Midbrain (tissue), 1 donor: ENCODE measurements at regions not wholly inside any gene's neighbourhood (a gene's known extent, or its start where the extent isn't known, plus 50 kb on each side); places are given as distances from the start of the nearest gene placed in this dataset.
A peak's percentile ranks its signal among the peaks of the same experiment; 100 is the strongest.

Experiments
- DNase-seq: peaks from one replicate; lab custom pipeline; 2025; lab: John Stamatoyannopoulos, UW

- peak; percentile 88 for DNase-seq
Measured at GRCh38 chr9:693201-694091, 148.1 kb upstream of the DMRT1 start.

DNA sequence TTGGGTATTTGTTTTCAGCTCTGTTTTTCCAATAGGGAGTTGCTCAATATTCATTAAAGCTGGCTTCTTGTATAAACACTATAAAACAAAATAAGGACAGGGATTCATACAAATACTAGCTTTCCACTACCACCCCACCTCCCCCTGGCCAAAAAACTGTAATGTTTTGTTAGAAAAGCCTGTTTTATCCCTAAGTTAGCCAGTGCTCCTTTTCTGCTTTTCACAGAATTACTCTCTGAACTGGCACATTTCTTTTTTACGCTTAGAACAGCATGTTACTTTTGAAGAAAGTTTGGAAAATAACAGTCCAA, 147.4 kb upstream of the DMRT1 start:
- DNase-seq: peak; percentile 89

- peak; percentile 89 for DNase-seq
Measured at GRCh38 chr9:694403-695154, 146.9 kb upstream of the DMRT1 start.

GRCh38 chr9:695252-695651, 146.2 kb upstream of the DMRT1 start:
- no peak for DNase-seq

DNA sequence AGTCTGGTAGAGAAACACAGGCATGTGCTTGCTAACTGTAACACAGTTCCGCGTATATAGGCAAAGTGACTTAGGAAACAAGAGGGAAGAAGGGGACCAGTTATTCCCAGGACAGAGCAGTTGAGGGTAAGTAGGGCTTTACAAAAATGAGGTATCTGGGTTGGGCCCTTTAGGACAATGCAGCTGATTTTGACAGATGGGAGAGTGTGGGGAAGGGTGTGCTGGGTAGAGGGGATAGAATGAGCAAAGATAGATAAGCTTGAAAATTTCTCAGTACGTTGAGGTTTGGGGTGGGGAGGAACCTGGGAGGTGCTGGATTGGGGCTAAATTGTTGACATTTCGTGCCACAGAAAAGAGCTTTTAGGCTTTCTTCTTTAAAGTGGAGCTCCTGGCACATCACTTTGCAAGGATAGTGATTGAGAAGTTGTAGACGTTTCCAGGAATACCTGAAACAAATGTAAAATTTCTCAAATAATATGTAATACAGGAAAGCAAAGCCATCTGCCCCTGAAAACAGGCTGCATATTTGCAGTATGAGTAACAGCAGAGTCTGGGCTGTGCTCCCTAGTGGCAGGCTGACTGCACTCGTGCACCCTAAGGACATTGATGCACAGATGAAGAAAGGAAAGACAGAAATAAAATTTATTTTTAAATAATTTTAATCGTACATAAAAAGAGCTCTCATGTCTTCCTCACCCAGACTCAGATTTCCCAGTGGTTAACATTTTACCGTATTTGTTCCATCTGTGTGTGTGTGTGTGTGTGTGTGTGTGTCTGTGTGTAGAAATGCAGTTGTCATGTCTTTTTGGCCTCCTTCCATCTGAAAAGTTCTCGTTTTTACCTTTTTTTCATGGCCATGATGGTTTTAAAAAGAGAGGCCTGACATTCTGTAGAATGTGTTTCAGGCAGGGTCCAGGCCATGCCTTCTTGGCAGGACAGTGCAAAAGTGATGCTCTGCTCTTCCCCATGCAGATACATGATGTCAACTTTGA, 144.9 kb upstream of the DMRT1 start:
- DNase-seq: peak; percentile 59

- DNase-seq: no peak
Measured at GRCh38 chr9:698276-698675, 143.2 kb upstream of the DMRT1 start.

DNA sequence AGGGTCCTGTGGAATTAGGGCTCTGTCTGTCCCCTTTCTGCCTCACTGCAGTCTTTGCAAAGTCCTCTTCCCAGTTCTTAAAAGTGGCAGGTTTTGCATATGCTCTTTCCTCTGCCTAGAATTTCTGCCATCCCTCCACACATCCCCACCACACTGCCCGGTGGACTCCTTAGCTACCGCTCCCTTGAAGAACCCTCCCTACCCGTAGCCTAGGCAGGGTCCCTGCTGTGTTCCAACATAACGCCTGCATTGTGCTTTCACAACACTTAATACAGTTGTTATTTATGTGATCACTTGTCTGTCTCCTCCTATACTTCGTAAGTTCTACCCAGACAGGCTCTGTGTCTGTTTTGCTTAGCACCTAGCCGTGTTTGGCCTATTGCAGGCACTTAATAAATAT, 142.5 kb upstream of the DMRT1 start:
- DNase-seq: no peak

DNA sequence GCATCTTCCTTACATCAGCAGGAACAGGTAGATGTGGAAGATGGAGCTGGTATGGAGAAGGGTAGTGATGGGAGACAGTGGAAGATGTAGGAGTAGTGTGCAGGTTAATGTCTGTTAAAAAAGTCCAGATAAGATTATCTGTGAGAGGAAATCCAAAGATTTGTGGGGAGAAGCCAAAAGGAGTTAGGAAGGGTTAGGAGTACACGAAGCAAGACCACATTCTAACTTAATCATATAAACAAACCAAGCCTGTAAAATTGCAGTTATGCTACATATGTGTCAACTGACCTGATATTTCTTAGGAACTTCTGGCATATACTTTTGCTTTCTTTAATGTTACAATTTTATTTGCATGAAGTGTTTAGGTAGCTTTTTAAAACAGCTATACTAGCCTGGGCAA, 142.1 kb upstream of the DMRT1 start:
- DNase-seq: no peak

- DNase-seq: no peak
Measured at GRCh38 chr9:700365-701282, 140.9 kb upstream of the DMRT1 start.

GRCh38 chr9:703392-703791, 138.1 kb upstream of the DMRT1 start:
- no peak for DNase-seq

GRCh38 chr9:706073-706472, 135.4 kb upstream of the DMRT1 start:
- no peak for DNase-seq

DNA sequence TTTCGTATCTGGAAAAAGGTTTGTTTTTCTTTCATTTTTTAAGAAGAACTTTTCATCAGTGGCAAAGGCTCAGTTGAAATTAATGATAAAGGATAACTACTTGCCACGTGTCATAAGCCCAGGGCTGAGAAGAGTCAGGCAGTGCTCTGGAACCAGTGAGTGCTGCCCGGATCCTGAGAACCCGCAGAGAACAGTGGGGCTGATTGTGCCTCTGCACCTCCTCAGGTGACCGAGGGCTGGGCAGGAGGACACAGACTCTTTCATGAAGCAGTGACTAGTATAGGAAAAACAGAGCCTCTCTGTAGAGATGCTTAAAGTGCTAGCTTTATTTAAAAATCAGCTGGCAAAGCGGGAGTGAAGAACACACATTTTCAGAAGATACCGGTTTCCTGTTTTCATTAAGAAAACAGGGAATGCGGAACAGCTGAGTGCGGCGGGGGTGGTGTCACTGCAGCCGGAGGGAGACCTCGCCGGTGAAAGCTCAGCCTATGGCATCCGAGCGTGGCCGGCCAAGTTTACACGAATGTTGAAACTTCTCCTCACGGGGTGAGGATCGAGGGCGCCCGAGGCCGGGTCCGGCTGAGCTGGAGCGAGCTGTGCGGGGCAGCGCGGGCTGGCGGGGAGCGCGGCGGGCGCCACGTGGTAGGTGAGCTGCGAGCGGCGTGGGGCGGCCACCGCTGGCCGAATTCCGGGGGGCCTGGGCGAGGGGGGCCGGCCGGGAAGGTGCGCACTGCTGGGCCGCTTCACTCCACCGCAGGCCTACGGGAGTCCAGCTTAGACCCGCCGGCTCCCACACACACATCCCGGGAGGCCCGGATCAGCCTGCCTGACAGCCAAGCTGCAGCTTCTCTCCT, 134.7 kb upstream of the DMRT1 start:
- peak; percentile 67 for DNase-seq

DNA sequence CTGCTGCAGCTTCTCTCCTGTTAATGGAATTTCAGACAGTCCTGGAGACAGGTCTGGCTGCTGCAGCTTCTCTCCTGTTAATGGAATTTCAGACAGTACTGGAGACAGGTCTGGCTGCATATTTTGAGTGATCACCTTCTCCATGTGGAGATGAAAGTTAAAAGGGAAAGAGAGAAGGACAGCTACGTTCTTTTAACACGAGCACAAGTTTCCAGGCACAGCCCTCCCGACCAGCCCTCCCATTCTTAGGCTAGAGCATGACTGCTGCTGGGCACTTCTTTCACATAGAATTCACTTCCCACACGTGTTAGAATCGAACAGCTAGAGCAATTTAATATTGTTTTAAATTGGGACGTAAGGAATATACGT, 133.3 kb upstream of the DMRT1 start:
- no peak for DNase-seq

DNA sequence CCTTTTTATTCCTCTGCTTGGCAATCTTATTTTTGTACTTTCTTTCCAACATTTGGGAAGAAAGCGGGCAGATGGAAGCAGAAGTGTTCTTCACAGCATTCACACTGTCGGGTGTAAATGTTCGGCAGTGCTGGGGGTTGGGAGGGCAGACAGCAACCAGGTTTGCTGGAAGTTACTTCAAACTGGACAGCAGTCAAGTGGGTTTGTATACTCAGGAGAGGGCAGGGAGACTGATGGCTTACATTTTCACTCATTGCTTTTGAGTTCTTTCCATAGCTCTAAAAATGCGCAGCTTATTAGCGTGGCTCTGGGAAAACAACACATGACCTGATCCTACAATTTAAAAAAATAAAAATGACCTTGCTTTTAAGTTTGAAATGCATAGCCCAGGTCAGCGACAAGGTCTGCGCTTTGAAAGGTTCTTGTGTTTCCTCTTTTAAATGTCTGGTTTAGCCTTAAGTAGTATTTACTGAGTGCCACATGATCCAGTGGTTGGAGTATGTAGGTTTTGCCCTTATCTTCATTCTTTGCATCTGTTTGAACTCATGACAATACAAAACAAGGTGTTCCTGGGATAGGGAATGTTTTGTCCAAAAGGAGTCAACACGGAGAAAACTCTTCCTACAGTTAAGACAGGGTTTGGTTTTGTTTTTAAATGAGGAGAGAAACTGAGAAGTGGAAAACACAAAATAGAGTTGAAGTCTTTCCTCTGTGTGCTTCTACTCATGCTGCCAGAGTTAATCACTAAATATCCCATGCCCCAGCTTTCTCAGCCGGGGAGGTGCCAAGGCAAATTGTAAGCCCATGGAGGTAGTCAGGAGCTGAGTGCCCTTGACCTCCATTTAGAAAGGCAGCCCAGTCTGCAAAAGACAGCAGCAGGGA, 132.7 kb upstream of the DMRT1 start:
- DNase-seq: no peak

DNA sequence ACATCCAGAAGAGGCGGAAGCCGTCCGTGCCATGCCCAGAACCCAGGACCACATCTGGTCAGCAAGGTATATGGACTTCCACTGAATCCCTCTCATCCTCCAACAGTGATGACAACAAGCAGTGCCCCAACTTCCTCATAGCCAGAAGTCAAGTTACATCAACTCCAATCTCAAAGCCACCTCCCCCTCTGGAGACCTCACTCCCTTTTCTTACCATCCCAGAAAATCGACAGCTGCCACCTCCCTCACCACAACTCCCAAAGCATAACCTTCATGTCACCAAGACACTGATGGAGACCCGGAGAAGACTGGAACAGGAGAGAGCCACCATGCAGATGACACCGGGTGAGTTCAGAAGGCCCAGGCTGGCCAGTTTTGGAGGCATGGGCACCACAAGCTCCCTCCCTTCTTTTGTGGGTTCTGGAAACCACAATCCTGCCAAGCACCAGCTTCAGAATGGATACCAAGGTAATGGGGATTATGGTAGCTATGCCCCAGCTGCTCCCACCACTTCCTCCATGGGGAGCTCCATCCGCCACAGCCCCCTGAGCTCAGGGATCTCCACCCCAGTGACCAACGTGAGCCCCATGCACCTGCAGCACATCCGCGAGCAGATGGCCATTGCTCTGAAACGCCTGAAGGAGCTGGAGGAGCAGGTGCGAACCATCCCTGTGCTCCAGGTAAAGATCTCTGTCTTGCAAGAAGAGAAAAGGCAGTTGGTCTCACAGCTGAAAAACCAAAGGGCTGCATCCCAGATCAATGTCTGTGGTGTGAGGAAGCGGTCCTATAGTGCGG, 130.3 kb upstream of the DMRT1 start:
- no peak for DNase-seq

DNA sequence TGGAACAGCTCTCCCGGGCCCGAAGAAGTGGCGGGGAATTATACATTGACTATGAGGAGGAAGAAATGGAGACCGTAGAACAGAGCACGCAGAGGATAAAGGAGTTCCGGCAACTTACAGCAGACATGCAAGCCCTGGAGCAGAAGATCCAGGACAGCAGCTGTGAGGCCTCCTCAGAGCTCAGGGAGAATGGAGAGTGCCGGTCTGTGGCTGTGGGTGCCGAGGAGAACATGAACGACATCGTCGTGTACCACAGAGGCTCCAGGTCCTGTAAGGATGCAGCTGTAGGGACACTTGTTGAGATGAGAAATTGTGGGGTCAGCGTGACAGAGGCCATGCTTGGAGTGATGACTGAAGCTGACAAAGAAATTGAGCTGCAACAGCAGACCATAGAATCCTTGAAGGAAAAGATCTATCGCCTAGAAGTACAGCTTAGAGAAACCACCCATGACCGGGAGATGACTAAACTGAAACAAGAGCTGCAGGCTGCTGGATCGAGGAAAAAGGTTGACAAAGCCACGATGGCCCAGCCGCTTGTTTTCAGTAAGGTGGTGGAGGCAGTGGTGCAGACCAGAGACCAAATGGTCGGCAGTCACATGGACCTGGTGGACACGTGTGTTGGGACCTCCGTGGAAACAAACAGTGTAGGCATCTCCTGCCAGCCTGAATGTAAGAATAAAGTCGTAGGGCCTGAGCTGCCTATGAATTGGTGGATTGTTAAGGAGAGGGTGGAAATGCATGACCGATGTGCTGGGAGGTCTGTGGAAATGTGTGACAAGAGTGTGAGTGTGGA, 129.5 kb upstream of the DMRT1 start:
- no peak for DNase-seq

DNA sequence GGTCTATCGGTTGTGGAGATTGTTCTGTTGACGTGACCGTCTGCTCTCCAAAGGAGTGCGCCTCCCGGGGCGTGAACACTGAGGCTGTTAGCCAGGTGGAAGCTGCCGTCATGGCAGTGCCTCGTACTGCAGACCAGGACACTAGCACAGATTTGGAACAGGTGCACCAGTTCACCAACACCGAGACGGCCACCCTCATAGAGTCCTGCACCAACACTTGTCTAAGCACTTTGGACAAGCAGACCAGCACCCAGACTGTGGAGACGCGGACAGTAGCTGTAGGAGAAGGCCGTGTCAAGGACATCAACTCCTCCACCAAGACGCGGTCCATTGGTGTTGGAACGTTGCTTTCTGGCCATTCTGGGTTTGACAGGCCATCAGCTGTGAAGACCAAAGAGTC, 128.9 kb upstream of the DMRT1 start:
- DNase-seq: no peak

DNA sequence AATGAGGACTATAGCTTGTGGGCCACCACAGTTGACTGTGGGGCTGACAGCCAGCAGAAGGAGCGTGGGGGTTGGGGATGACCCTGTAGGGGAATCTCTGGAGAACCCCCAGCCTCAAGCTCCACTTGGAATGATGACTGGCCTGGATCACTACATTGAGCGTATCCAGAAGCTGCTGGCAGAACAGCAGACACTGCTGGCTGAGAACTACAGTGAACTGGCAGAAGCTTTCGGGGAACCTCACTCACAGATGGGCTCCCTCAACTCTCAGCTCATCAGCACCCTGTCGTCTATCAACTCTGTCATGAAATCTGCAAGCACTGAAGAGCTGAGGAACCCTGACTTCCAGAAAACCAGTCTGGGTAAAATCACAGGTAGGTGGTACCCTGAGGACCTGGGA, 128.4 kb upstream of the DMRT1 start:
- DNase-seq: no peak
